DND-41 (cell line): ENCODE measurements at regions not wholly inside any gene's neighbourhood (a gene's known extent, or its start where the extent isn't known, plus 50 kb on each side); places are given as distances from the start of the nearest gene placed in this dataset.

Experiments used
- ATAC-seq: fragments of 200-7000 bp; cut with Tn5 transposase; 3 replicates; pipeline ENCODE4 v1.9.1; 2021; ENCODE audit warnings: low read depth; ENCODE audit not compliant: insufficient read depth
- DNase-seq: peaks from one replicate; pipeline ENCODE4 v3.0.0-alpha.2; 2020
- H2AFZ ChIP-seq: 2 replicates; pipeline ENCODE4 v1.6.0; 2012; ENCODE audit warnings: low read depth, low read length
- H3K27ac ChIP-seq: 2 replicates; pipeline ENCODE4 v1.5.1; 2012; ENCODE audit warnings: low read length, inconsistent platforms
- H3K27me3 ChIP-seq: fragments of 200-600 bp; sonication (generic); 2 replicates; pipeline ENCODE4 v1.6.0; 2012; ENCODE audit warnings: low read length, mild to moderate bottlenecking, inconsistent platforms; ENCODE audit not compliant: insufficient read depth, poor library complexity
- H3K36me3 ChIP-seq: 2 replicates; pipeline ENCODE4 v1.5.1; 2012; ENCODE audit warnings: low read length, inconsistent platforms; ENCODE audit not compliant: insufficient read depth
- H3K4me1 ChIP-seq: 2 replicates; pipeline ENCODE4 v1.5.1; 2012; ENCODE audit warnings: mild to moderate bottlenecking, low read length; ENCODE audit not compliant: insufficient read depth
- H3K4me2 ChIP-seq: 2 replicates; pipeline ENCODE4 v1.6.0; 2012; ENCODE audit warnings: mild to moderate bottlenecking, moderate library complexity, low read length, inconsistent platforms; ENCODE audit not compliant: insufficient read depth
- H3K4me3 ChIP-seq, 2 experiments: fragments of 200-600 bp in 1 of 2; shearing (Covaris generic) in 1 of 2; 2 replicates each; pipeline ENCODE4 v1.5.1; 2012 to 2016; ENCODE audit warnings: inconsistent platforms in 2 of 2, low read length in 2 of 2, mild to moderate bottlenecking in 2 of 2, low read depth in 1 of 2, moderate library complexity in 1 of 2
- H3K79me2 ChIP-seq: 2 replicates; pipeline ENCODE4 v1.6.0; 2012; ENCODE audit warnings: low read length, inconsistent platforms; ENCODE audit not compliant: insufficient read depth
- H3K9ac ChIP-seq: 2 replicates; pipeline ENCODE4 v1.6.0; 2012; ENCODE audit warnings: low read depth, mild to moderate bottlenecking, inconsistent platforms, low read length, moderate library complexity
- H3K9me3 ChIP-seq: 2 replicates; pipeline ENCODE4 v1.5.1; 2012; ENCODE audit warnings: low read length, moderate library complexity, mild to moderate bottlenecking, inconsistent platforms; ENCODE audit not compliant: insufficient read depth, severe bottlenecking
- H4K20me1 ChIP-seq: 2 replicates; pipeline ENCODE4 v1.6.0; 2012; ENCODE audit warnings: low read length; ENCODE audit not compliant: insufficient read depth
- CTCF ChIP-seq: IDR thresholded peaks from 2 replicates; pipeline ENCODE4 v1.5.1; 2012; ENCODE audit warnings: borderline replicate concordance, low read length, moderate library complexity, mild to moderate bottlenecking; ENCODE audit not compliant: poor library complexity, severe bottlenecking; ENCODE audit errors: extremely low read depth
- EZH2 ChIP-seq: IDR thresholded peaks from 3 replicates; pipeline ENCODE4 v1.6.1; 2012; ENCODE audit warnings: borderline replicate concordance, low read depth, mild to moderate bottlenecking, moderate library complexity, low read length, inconsistent platforms; ENCODE audit not compliant: severe bottlenecking

GRCh38 chr2:9087121-9087681 lies 83.7 kb upstream of the MBOAT2 start:
- Histone ChIP-seq H3K36me3 (no peaks in the 10 kb centered on the region), H3K9ac (no peak overlapping the region), H3K27ac (no peak overlapping the region), H3K9me3 (peaks cover 4% of the 10 kb centered on the region), H3K4me3 (no peak overlapping the region), H2AFZ (no peak overlapping the region; the same call in 1 of the 2 replicates), H4K20me1 (no peaks in the 10 kb centered on the region), H3K79me2 (no peaks in the 10 kb centered on the region), H3K4me2 (no peak overlapping the region), H3K27me3 (no peaks in the 10 kb centered on the region), H3K4me1 (peaks cover 4% of the 10 kb centered on the region; the same call in 1 of the 2 replicates)
- ATAC-seq (no peak), DNase-seq (no peak)
- no peak for TF ChIP-seq CTCF
- TF ChIP-seq EZH2, result no peak

GRCh38 chr2:9086465-9086864 lies 83.0 kb upstream of the MBOAT2 start:
- DNase-seq, result no peak
- H3K9me3 ChIP-seq, result peaks cover 6% of the 10 kb centered on the region
- peaks cover 6% of the 10 kb centered on the region; the same call in 1 of the 2 replicates for H3K4me1 ChIP-seq
- H3K4me3 ChIP-seq, result no peak overlapping the region
- H3K27me3 ChIP-seq, result no peaks in the 10 kb centered on the region
- no peak for TF ChIP-seq EZH2
- no peak for TF ChIP-seq CTCF
- H3K27ac ChIP-seq, result no peak overlapping the region
- no peak overlapping the region for H3K9ac ChIP-seq
- no peak overlapping the region for H3K4me2 ChIP-seq
- no peaks in the 10 kb centered on the region for H4K20me1 ChIP-seq
- no peak overlapping the region for H2AFZ ChIP-seq
- no peaks in the 10 kb centered on the region for H3K79me2 ChIP-seq
- no peak for ATAC-seq
- H3K36me3 ChIP-seq, result no peaks in the 10 kb centered on the region

DNA sequence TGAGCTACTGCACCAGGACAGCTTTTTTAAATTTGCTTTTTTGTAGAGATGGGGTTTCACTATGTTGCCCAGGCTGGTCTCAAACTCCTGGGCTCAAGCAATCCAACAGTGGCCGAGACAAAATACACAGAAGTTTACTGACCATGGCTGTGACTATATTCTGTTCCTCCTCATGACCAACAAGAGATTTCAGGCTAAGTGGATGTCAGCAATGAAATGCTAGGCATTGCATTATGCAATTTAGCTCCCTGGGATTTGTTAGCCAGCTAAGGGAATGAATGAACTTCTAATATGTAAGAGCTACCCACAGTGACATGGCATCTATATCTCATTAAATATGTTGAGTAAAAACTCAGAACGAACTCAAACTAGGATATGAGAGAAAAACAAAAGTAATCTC lies 81.9 kb upstream of the MBOAT2 start:
- ATAC-seq (no peak), DNase-seq (no peak)
- Histone ChIP-seq H4K20me1 (no peaks in the 10 kb centered on the region), H3K9ac (no peak overlapping the region), H3K27me3 (no peaks in the 10 kb centered on the region), H3K4me3 (no peak overlapping the region), H3K4me1 (peaks cover 6% of the 10 kb centered on the region; the same call in 1 of the 2 replicates), H3K79me2 (no peaks in the 10 kb centered on the region), H3K4me2 (no peak overlapping the region), H3K27ac (no peak overlapping the region), H2AFZ (no peak overlapping the region), H3K36me3 (no peaks in the 10 kb centered on the region), H3K9me3 (peaks cover 12% of the 10 kb centered on the region)
- TF ChIP-seq EZH2 (no peak), CTCF (no peak)

GRCh38 chr2:9083287-9083686 lies 79.8 kb upstream of the MBOAT2 start:
- Histone ChIP-seq H3K27me3 (no peaks in the 10 kb centered on the region), H3K4me2 (no peak overlapping the region), H3K79me2 (no peaks in the 10 kb centered on the region), H3K36me3 (no peaks in the 10 kb centered on the region), H3K9me3 (peaks cover 12% of the 10 kb centered on the region), H3K27ac (no peak overlapping the region), H2AFZ (no peak overlapping the region; the same call in 1 of the 2 replicates), H3K4me1 (peaks cover 6% of the 10 kb centered on the region; the same call in 1 of the 2 replicates), H3K9ac (no peak overlapping the region), H3K4me3 (no peak overlapping the region), H4K20me1 (no peaks in the 10 kb centered on the region)
- TF ChIP-seq EZH2 (no peak), CTCF (no peak)
- DNase-seq (no peak), ATAC-seq (no peak)
